Mucosa of descending colon (tissue), 3 donors: ENCODE measurements at regions not wholly inside any gene's neighbourhood (a gene's known extent, or its start where the extent isn't known, plus 50 kb on each side); places are given as distances from the start of the nearest gene placed in this dataset.
"Not testable (repeated sequence)": the region's sequence is repeated elsewhere in the genome, so short reads cannot be mapped to it uniquely, and the experiment has no call there.

Experiments
- ATAC-seq: fragments of 200-7000 bp; cut with Tn5 transposase; one replicate; pipeline ENCODE4 v1.9.1; 2020; ENCODE audit warnings: mild to moderate bottlenecking, moderate library complexity
- DNase-seq, 3 donors: peaks; one replicate each; pipeline ENCODE4 v3.0.0-alpha.2; 2020
- H3K36me3 ChIP-seq: fragments of 200-600 bp; one replicate; pipeline ENCODE4 v1.8.0; 2021; ENCODE audit warnings: low read depth, mild to moderate bottlenecking
- H3K4me1 ChIP-seq: fragments of 200-600 bp; one replicate; pipeline ENCODE4 v1.8.0; 2021; ENCODE audit warnings: low read depth, mild to moderate bottlenecking
- H3K4me3 ChIP-seq: fragments of 200-600 bp; one replicate; pipeline ENCODE4 v1.8.0; 2021; ENCODE audit warnings: mild to moderate bottlenecking
- H3K9me3 ChIP-seq: fragments of 200-600 bp; one replicate; pipeline ENCODE4 v1.8.0; 2021; ENCODE audit warnings: mild to moderate bottlenecking
- intact Hi-C, 2 donors: fragments of 100-400 bp; cut with DNase I in 1 of 2; cut with micrococcal nuclease in 1 of 2; formaldehyde crosslinking; loops; one replicate each; pipeline versions ENCODE4 v1.11.0 to v1.11.1; 2022; cut with DNase I, micrococcal nuclease
- TF ChIP-seq, protein P1 (sequence below): fragments of 200-600 bp; IDR thresholded peaks from one replicate; pipeline ENCODE4 v1.8.0; 2022; ENCODE audit warnings: antibody characterized with exemption, mild to moderate bottlenecking
- donor health status: DM: no; HTN: no; CAD: no; lungs with moderate emphysema.
- donor health status: DM: no; HTN: no; CAD: no.
- donor health status: DM: no; HTN: yes; CAD: no.

DNA sequence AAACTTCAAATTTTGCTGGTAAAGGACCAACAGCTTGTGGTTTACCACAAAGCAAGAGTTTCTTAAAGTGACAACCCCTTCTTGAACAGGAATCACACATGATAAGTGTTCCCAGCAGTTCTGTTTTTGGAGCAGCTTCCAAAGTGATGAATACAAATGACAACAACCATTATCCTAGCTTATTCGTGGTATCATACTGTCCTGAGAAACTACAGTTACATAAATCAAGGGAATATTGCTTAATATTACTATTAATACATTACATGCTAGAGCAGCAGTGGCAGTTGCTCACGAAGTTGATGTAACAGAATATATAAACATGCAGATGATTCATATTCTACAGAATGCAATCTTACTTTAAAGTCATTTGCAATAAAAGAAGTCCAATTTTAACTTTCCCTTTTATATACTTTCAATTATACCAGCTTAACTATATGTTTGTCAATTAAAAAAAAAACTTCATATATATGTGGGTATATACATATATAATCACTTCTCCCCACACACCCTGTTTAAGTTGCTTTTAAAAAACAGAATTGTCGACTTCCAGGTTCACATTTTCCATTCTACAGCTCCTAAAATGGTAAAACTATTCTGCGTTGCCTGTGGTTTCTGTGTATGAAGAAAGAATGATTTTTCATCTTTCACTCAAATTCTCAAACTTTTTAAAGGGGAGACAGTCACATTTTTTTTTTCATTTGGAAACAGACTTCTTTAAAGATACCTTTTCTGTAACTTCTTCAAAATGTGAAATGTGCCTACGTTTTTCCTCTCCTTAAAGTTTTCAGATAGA lies 713.6 kb downstream of the TDRD15 start:
- Histone ChIP-seq H3K4me1 (no peaks in the 10 kb centered on the region), H3K36me3 (no peaks in the 10 kb centered on the region), H3K4me3 (no peak overlapping the region), H3K9me3 (no peaks in the 10 kb centered on the region)
- ATAC-seq (peak; percentile 22), DNase-seq (no peak)
- intact Hi-C loops: no loop called here
- TF ChIP-seq, protein P1, sequence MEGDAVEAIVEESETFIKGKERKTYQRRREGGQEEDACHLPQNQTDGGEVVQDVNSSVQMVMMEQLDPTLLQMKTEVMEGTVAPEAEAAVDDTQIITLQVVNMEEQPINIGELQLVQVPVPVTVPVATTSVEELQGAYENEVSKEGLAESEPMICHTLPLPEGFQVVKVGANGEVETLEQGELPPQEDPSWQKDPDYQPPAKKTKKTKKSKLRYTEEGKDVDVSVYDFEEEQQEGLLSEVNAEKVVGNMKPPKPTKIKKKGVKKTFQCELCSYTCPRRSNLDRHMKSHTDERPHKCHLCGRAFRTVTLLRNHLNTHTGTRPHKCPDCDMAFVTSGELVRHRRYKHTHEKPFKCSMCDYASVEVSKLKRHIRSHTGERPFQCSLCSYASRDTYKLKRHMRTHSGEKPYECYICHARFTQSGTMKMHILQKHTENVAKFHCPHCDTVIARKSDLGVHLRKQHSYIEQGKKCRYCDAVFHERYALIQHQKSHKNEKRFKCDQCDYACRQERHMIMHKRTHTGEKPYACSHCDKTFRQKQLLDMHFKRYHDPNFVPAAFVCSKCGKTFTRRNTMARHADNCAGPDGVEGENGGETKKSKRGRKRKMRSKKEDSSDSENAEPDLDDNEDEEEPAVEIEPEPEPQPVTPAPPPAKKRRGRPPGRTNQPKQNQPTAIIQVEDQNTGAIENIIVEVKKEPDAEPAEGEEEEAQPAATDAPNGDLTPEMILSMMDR: no peak

DNA sequence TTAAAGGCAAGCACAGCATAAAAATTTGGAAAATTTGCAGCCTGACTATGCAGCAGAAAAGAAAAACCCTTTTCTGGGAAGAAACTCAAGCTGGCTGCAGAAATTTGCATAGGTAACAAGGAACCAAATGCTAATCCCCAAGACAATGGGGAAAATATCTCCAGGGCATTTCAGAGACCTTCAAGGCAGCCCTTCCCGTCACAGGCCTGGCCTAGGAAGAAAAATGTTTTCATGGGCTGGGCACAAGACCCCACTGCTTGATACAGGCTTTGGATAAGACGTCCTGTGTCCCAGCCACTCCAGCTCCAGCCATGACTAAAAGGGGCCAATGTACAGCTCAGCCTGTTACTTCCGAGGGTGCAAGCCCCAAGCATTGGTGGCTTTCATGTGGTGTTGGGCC lies 717.6 kb downstream of the TDRD15 start:
- no peak for ATAC-seq
- H3K4me3 ChIP-seq: no peak overlapping the region
- intact Hi-C loops: no loop called here
- H3K4me1 ChIP-seq: no peaks in the 10 kb centered on the region
- H3K36me3 ChIP-seq: no peaks in the 10 kb centered on the region
- no peak for DNase-seq
- H3K9me3 ChIP-seq: no peaks in the 10 kb centered on the region
- TF ChIP-seq, protein P1: no peak

GRCh38 chr2:21850367-21850766 lies 726.6 kb downstream of the TDRD15 start:
- H3K36me3 ChIP-seq, H3K4me1 ChIP-seq, intact Hi-C loops, H3K4me3 ChIP-seq, DNase-seq, ATAC-seq, H3K9me3 ChIP-seq: not testable (repeated sequence)

DNA sequence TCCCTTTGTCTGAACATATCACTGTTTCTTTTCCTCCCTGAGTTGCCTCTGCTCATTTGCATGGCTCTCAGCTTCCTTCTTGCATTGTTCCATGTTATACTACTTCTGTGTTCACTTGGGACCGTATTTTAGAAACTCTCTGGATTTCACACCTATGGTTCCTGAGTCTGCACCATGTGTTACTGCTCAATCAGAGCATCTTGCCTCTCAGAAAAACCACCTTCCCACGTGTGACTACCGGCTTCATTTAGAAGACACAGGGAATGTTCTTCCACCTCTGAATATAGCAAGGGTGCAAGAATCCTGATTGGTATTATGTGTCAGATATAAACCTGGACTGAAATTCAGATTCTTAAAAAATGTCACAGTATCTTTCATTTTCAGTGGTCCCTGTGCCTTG lies 731.2 kb downstream of the TDRD15 start:
- Histone ChIP-seq H3K4me3 (no peak overlapping the region), H3K36me3 (no peaks in the 10 kb centered on the region), H3K9me3 (no peaks in the 10 kb centered on the region), H3K4me1 (no peaks in the 10 kb centered on the region)
- TF ChIP-seq, protein P1: no peak
- intact Hi-C loops: no loop called here
- DNase-seq: no peak
- ATAC-seq: no peak

GRCh38 chr2:21856708-21857107 lies 732.9 kb downstream of the TDRD15 start:
- Histone ChIP-seq H3K4me1 (no peaks in the 10 kb centered on the region), H3K9me3 (no peaks in the 10 kb centered on the region), H3K36me3 (no peaks in the 10 kb centered on the region), H3K4me3 (no peak overlapping the region)
- DNase-seq (no peak), ATAC-seq (no peak)
- TF ChIP-seq, protein P1: no peak
- intact Hi-C loops: no loop called here

DNA sequence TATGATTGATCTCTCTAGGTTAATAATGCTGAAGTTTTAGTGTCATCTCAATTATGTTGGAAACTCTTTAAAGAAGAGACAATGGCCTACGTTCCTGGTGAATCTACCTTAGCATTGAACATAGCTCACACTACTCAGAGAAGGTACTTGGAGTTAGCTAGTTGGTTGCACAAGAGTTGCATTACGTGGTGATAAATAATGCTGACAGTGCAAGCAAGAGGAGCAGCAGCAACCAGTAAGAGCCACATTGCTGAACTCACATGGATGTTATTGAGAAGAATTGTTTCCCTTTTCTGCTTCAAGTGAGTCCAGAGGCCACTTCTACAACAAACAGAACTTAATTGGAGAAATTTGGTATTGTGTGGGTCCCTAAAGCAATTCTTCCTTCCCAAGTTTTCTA lies 737.1 kb downstream of the TDRD15 start:
- no peaks in the 10 kb centered on the region for H3K36me3 ChIP-seq
- H3K9me3 ChIP-seq: no peaks in the 10 kb centered on the region
- TF ChIP-seq, protein P1: no peak
- intact Hi-C loops: no loop called here
- no peaks in the 10 kb centered on the region for H3K4me1 ChIP-seq
- no peak overlapping the region for H3K4me3 ChIP-seq
- no peak for ATAC-seq
- DNase-seq: no peak
